Adrenal gland (tissue), 5 donors: ENCODE measurements at regions not wholly inside any gene's neighbourhood (a gene's known extent, or its start where the extent isn't known, plus 50 kb on each side); places are given as distances from the start of the nearest gene placed in this dataset.

ENCODE experiments used
- POLR2A ChIP-seq, 2 donors: fragments of 450-650 bp; IDR thresholded peaks; one replicate each; pipeline ENCODE4 v1.6.1; 2017; ENCODE audit warnings: antibody characterized with exemption in 2 of 2, mild to moderate bottlenecking in 2 of 2, moderate library complexity in 1 of 2
- TF ChIP-seq, protein P1 (sequence below), 6 experiments: fragments of 450-650 bp in 4 of 6; fragments of 200-600 bp in 2 of 6; sonication (generic) in 1 of 6; IDR thresholded peaks; 1 replicate in 5 of 6; 2 replicates in 1 of 6; pipeline versions ENCODE4 v1.5.1 to v1.8.0; 2016 to 2021; ENCODE audit warnings: antibody characterized with exemption in 6 of 6, mild to moderate bottlenecking in 2 of 6, moderate library complexity in 1 of 6
- donor health status: DM: no; HTN: no; CAD: no.

GRCh38 chr2:129467012-129467779 is 512.3 kb upstream of the RAB6C start:
- TF ChIP-seq, protein P1, sequence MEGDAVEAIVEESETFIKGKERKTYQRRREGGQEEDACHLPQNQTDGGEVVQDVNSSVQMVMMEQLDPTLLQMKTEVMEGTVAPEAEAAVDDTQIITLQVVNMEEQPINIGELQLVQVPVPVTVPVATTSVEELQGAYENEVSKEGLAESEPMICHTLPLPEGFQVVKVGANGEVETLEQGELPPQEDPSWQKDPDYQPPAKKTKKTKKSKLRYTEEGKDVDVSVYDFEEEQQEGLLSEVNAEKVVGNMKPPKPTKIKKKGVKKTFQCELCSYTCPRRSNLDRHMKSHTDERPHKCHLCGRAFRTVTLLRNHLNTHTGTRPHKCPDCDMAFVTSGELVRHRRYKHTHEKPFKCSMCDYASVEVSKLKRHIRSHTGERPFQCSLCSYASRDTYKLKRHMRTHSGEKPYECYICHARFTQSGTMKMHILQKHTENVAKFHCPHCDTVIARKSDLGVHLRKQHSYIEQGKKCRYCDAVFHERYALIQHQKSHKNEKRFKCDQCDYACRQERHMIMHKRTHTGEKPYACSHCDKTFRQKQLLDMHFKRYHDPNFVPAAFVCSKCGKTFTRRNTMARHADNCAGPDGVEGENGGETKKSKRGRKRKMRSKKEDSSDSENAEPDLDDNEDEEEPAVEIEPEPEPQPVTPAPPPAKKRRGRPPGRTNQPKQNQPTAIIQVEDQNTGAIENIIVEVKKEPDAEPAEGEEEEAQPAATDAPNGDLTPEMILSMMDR (IDR thresholded peaks at IDR 0.05) = no peak
- TF ChIP-seq POLR2A (IDR thresholded peaks at IDR 0.05) = no peak
